Ishikawa (cell line): ENCODE measurements at regions not wholly inside any gene's neighbourhood (a gene's known extent, or its start where the extent isn't known, plus 50 kb on each side); places are given as distances from the start of the nearest gene placed in this dataset.

Experiments
- CEBPB ChIP-seq: IDR thresholded peaks from 2 replicates; pipeline ENCODE4 v1.6.1; 2012
- CREB1 ChIP-seq: IDR thresholded peaks from 2 replicates; pipeline ENCODE4 v1.6.1; 2012; ENCODE audit warnings: low read depth
- EGR1 ChIP-seq: IDR thresholded peaks from 2 replicates; pipeline ENCODE4 v1.6.1; 2012
- EP300 ChIP-seq: IDR thresholded peaks from 2 replicates; pipeline ENCODE4 v1.6.1; 2012; ENCODE audit warnings: borderline replicate concordance
- RAD21 ChIP-seq: IDR thresholded peaks from 2 replicates; pipeline ENCODE4 v1.6.1; 2012; ENCODE audit warnings: low read depth
- TEAD4 ChIP-seq: IDR thresholded peaks from 2 replicates; pipeline ENCODE4 v1.6.1; 2012

DNA sequence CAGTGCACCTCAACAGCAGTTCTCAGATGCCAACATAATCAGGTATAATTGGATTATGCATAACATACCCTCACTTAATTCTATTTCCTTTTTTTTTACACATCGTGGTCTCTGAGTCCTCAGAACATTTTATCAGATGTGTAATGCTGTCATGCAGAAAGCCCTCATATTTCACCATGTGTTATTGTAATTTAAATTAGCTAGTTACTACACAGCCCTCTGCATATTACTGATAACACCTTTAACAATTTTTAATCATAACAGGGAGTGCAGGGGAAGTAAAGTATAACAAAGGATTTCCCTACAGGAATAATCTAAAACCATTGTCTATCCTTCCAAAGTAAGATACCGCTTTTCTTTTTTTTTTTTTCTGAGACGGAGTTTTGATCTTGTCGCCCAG, 91.9 kb upstream of the CCDC28A start:
- no peak for TF ChIP-seq RAD21
- TF ChIP-seq CREB1: no peak
- no peak for TF ChIP-seq EGR1
- no peak for TF ChIP-seq CEBPB
- TF ChIP-seq EP300: no peak
- TF ChIP-seq TEAD4: no peak
